Neural cell (in vitro differentiated cells): ENCODE measurements at regions not wholly inside any gene's neighbourhood (a gene's known extent, or its start where the extent isn't known, plus 50 kb on each side); places are given as distances from the start of the nearest gene placed in this dataset.

Experiments used
- H2AFZ ChIP-seq: fragments of 200-600, 300-800 bp; sonication (generic), shearing (Covaris generic); 2 replicates; pipeline ENCODE4 v1.6.0; 2014; ENCODE audit warnings: low read depth, mild to moderate bottlenecking, antibody characterized with exemption, low read length, moderate library complexity
- H3F3A ChIP-seq: fragments of 200-600 bp; shearing (Covaris generic); 2 replicates; pipeline ENCODE4 v1.6.1; 2016; ENCODE audit warnings: mild to moderate bottlenecking, moderate library complexity, mixed read lengths, antibody characterized with exemption, low read length; ENCODE audit not compliant: insufficient read depth, poor library complexity, severe bottlenecking
- H3K27ac ChIP-seq: fragments of 200-600, 300-800 bp; sonication (generic), shearing (Covaris generic); 2 replicates; pipeline ENCODE4 v1.5.1; 2014; ENCODE audit warnings: mild to moderate bottlenecking, low read length, moderate library complexity
- H3K27me3 ChIP-seq: fragments of 300-800, 200-600 bp; sonication (generic), shearing (Covaris generic); 2 replicates; pipeline ENCODE4 v1.6.0; 2014; ENCODE audit warnings: mild to moderate bottlenecking, low read depth, low read length, moderate library complexity; ENCODE audit not compliant: insufficient read depth
- H3K36me3 ChIP-seq: fragments of 300-800, 200-600 bp; sonication (generic), shearing (Covaris generic); 2 replicates; pipeline ENCODE4 v1.5.1; 2014; ENCODE audit warnings: mild to moderate bottlenecking, antibody characterized with exemption, low read length, moderate library complexity; ENCODE audit not compliant: insufficient read depth
- H3K4me2 ChIP-seq: fragments of 300-800, 200-600 bp; sonication (generic), shearing (Covaris generic); 2 replicates; pipeline ENCODE4 v1.6.0; 2014; ENCODE audit warnings: mild to moderate bottlenecking, low read length
- H3K4me3 ChIP-seq: fragments of 300-800, 200-600 bp; sonication (generic), shearing (Covaris generic); 2 replicates; pipeline ENCODE4 v1.5.1; 2014; ENCODE audit warnings: mild to moderate bottlenecking, low read length, moderate library complexity
- H3K79me2 ChIP-seq: fragments of 200-600 bp; shearing (Covaris generic); replicated peaks from 2 replicates; pipeline ENCODE4 v1.6.0; 2014; ENCODE audit warnings: mild to moderate bottlenecking, low read length, moderate library complexity; ENCODE audit not compliant: insufficient read depth
- H3K9ac ChIP-seq: fragments of 300-800, 200-600 bp; sonication (generic), shearing (Covaris generic); 2 replicates; pipeline ENCODE4 v1.6.1; 2016; ENCODE audit warnings: mild to moderate bottlenecking, low read length, mixed read lengths
- H3K9me2 ChIP-seq: fragments of 200-600 bp; shearing (Covaris generic); 2 replicates; pipeline ENCODE4 v1.6.1; 2016; ENCODE audit warnings: mild to moderate bottlenecking, low read length, mixed read lengths; ENCODE audit not compliant: insufficient read depth
- H3K9me3 ChIP-seq: fragments of 200-600, 300-800 bp; sonication (generic), shearing (Covaris generic); 2 replicates; pipeline ENCODE4 v1.6.1; 2016; ENCODE audit warnings: mild to moderate bottlenecking, mixed run types, low read length, moderate library complexity, mixed read lengths
- H4K20me1 ChIP-seq: fragments of 200-600 bp; shearing (Covaris generic); 2 replicates; pipeline ENCODE4 v1.6.1; 2016; ENCODE audit warnings: mild to moderate bottlenecking, mixed run types; ENCODE audit not compliant: insufficient read depth
- EP300 ChIP-seq: fragments of 450-650 bp; conservative IDR thresholded peaks from 2 replicates; pipeline ENCODE4 v1.6.1; 2014; ENCODE audit warnings: antibody characterized with exemption, mild to moderate bottlenecking, moderate library complexity; ENCODE audit not compliant: poor library complexity, severe bottlenecking
- EZH2 ChIP-seq: fragments of 200-600, 300-800 bp; shearing (Covaris generic), sonication (generic); IDR thresholded peaks from 2 replicates; pipeline ENCODE4 v1.6.1; 2014; ENCODE audit warnings: antibody characterized with exemption, low read length, borderline replicate concordance, mild to moderate bottlenecking; ENCODE audit not compliant: insufficient read depth, poor library complexity, severe bottlenecking
- MXI1 ChIP-seq: fragments of 450-650 bp; conservative IDR thresholded peaks from 2 replicates; pipeline ENCODE4 v1.6.1; 2014; ENCODE audit warnings: antibody characterized with exemption, mild to moderate bottlenecking; ENCODE audit not compliant: poor library complexity, severe bottlenecking
- POLR2AphosphoS5 ChIP-seq: IDR thresholded peaks from 2 replicates; pipeline ENCODE4 v1.6.1; 2012
- RAD21 ChIP-seq: fragments of 450-650 bp; conservative IDR thresholded peaks from 2 replicates; pipeline ENCODE4 v1.6.1; 2014; ENCODE audit warnings: antibody characterized with exemption, mild to moderate bottlenecking, moderate library complexity
- SMC3 ChIP-seq: fragments of 450-650 bp; conservative IDR thresholded peaks from 2 replicates; pipeline ENCODE4 v1.6.1; 2014; ENCODE audit warnings: antibody characterized with exemption, mild to moderate bottlenecking, moderate library complexity; ENCODE audit not compliant: poor library complexity
- TAF1 ChIP-seq: IDR thresholded peaks from 2 replicates; pipeline ENCODE4 v1.6.1; 2012; ENCODE audit warnings: low read depth
- TF ChIP-seq, protein P1 (sequence below): IDR thresholded peaks from 2 replicates; pipeline ENCODE4 v1.6.1; 2012; ENCODE audit warnings: borderline replicate concordance
- TF ChIP-seq, protein P2 (sequence below): fragments of 450-650 bp; IDR thresholded peaks from 2 replicates; pipeline ENCODE4 v1.5.1; 2014; ENCODE audit warnings: antibody characterized with exemption, mild to moderate bottlenecking, moderate library complexity; ENCODE audit not compliant: poor library complexity, severe bottlenecking

GRCh38 chr9:16074963-16075362 lies 522.1 kb downstream of the CCDC171 start:
- Histone ChIP-seq H3K27ac (no peak overlapping the region), H3K4me3 (no peak overlapping the region), H3K4me2 (no peak overlapping the region), H2AFZ (no peak overlapping the region), H3K9ac (no peak overlapping the region), H3K9me2 (no peaks in the 10 kb centered on the region), H3K9me3 (no peaks in the 10 kb centered on the region), H4K20me1 (no peaks in the 10 kb centered on the region), H3F3A (no peaks in the 10 kb centered on the region), H3K36me3 (no peaks in the 10 kb centered on the region), H3K79me2 (no peaks in the 10 kb centered on the region), H3K27me3 (no peaks in the 10 kb centered on the region)
- TF ChIP-seq RAD21, result no peak
- TF ChIP-seq, protein P1, sequence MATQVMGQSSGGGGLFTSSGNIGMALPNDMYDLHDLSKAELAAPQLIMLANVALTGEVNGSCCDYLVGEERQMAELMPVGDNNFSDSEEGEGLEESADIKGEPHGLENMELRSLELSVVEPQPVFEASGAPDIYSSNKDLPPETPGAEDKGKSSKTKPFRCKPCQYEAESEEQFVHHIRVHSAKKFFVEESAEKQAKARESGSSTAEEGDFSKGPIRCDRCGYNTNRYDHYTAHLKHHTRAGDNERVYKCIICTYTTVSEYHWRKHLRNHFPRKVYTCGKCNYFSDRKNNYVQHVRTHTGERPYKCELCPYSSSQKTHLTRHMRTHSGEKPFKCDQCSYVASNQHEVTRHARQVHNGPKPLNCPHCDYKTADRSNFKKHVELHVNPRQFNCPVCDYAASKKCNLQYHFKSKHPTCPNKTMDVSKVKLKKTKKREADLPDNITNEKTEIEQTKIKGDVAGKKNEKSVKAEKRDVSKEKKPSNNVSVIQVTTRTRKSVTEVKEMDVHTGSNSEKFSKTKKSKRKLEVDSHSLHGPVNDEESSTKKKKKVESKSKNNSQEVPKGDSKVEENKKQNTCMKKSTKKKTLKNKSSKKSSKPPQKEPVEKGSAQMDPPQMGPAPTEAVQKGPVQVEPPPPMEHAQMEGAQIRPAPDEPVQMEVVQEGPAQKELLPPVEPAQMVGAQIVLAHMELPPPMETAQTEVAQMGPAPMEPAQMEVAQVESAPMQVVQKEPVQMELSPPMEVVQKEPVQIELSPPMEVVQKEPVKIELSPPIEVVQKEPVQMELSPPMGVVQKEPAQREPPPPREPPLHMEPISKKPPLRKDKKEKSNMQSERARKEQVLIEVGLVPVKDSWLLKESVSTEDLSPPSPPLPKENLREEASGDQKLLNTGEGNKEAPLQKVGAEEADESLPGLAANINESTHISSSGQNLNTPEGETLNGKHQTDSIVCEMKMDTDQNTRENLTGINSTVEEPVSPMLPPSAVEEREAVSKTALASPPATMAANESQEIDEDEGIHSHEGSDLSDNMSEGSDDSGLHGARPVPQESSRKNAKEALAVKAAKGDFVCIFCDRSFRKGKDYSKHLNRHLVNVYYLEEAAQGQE, result no peak
- no peak for TF ChIP-seq SMC3
- TF ChIP-seq MXI1, result no peak
- no peak for TF ChIP-seq POLR2AphosphoS5
- TF ChIP-seq, protein P2, sequence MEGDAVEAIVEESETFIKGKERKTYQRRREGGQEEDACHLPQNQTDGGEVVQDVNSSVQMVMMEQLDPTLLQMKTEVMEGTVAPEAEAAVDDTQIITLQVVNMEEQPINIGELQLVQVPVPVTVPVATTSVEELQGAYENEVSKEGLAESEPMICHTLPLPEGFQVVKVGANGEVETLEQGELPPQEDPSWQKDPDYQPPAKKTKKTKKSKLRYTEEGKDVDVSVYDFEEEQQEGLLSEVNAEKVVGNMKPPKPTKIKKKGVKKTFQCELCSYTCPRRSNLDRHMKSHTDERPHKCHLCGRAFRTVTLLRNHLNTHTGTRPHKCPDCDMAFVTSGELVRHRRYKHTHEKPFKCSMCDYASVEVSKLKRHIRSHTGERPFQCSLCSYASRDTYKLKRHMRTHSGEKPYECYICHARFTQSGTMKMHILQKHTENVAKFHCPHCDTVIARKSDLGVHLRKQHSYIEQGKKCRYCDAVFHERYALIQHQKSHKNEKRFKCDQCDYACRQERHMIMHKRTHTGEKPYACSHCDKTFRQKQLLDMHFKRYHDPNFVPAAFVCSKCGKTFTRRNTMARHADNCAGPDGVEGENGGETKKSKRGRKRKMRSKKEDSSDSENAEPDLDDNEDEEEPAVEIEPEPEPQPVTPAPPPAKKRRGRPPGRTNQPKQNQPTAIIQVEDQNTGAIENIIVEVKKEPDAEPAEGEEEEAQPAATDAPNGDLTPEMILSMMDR, result no peak
- TF ChIP-seq EZH2, result no peak
- no peak for TF ChIP-seq EP300
- TF ChIP-seq TAF1, result no peak

DNA sequence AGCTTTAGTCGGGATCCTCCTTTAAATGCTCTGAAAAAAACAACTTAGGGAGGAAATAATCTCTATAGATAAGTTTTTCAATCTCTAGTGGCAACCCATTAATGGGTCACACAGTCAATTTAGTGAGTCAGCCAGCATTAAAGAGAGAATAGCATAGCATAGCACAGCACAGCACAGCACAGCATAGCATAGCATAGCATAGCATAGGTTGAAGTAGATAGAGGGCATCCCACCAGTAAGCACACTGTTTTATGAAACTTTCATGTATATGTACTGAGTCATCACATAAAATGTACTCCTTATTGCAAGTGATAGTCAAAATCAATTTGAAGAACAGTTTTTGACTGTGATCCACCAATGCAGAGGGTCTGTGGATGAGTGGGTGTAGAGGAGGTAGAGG lies 522.9 kb downstream of the CCDC171 start:
- H3K4me2 ChIP-seq, result no peak overlapping the region
- H3K9ac ChIP-seq, result no peak overlapping the region
- no peaks in the 10 kb centered on the region for H3F3A ChIP-seq
- H3K9me2 ChIP-seq, result no peaks in the 10 kb centered on the region
- no peak overlapping the region for H3K4me3 ChIP-seq
- H2AFZ ChIP-seq, result no peak overlapping the region
- H3K9me3 ChIP-seq, result no peaks in the 10 kb centered on the region
- no peaks in the 10 kb centered on the region for H3K27me3 ChIP-seq
- no peaks in the 10 kb centered on the region for H3K79me2 ChIP-seq
- no peak overlapping the region for H3K27ac ChIP-seq
- no peaks in the 10 kb centered on the region for H4K20me1 ChIP-seq
- TF ChIP-seq POLR2AphosphoS5 (no peak), EZH2 (no peak), TAF1 (no peak)
- TF ChIP-seq, protein P1, result no peak
- H3K36me3 ChIP-seq, result no peaks in the 10 kb centered on the region
